ENCODE measurements at regions not wholly inside any gene's neighbourhood (a gene's known extent, or its start where the extent isn't known, plus 50 kb on each side); places are given as distances from the start of the nearest gene placed in this dataset.

GRCh38 chr1:106798991-106799390 is 257.5 kb upstream of the PRMT6 start:
- TF ChIP-seq CTCF (IDR thresholded peaks at IDR 0.05) (no peak), ZFX (IDR thresholded peaks at IDR 0.05; ENCODE audit: borderline replicate concordance) (no peak)
